Neural cell (in vitro differentiated cells): ENCODE measurements at regions not wholly inside any gene's neighbourhood (a gene's known extent, or its start where the extent isn't known, plus 50 kb on each side); places are given as distances from the start of the nearest gene placed in this dataset.

Experiments used
- EP300 ChIP-seq: fragments of 450-650 bp; conservative IDR thresholded peaks from 2 replicates; pipeline ENCODE4 v1.6.1; 2014; ENCODE audit warnings: antibody characterized with exemption, mild to moderate bottlenecking, moderate library complexity; ENCODE audit not compliant: poor library complexity, severe bottlenecking
- EZH2 ChIP-seq: fragments of 200-600, 300-800 bp; shearing (Covaris generic), sonication (generic); IDR thresholded peaks from 2 replicates; pipeline ENCODE4 v1.6.1; 2014; ENCODE audit warnings: antibody characterized with exemption, low read length, borderline replicate concordance, mild to moderate bottlenecking; ENCODE audit not compliant: insufficient read depth, poor library complexity, severe bottlenecking
- POLR2AphosphoS5 ChIP-seq: IDR thresholded peaks from 2 replicates; pipeline ENCODE4 v1.6.1; 2012
- RAD21 ChIP-seq: fragments of 450-650 bp; conservative IDR thresholded peaks from 2 replicates; pipeline ENCODE4 v1.6.1; 2014; ENCODE audit warnings: antibody characterized with exemption, mild to moderate bottlenecking, moderate library complexity
- TF ChIP-seq, protein P1 (sequence below): fragments of 450-650 bp; IDR thresholded peaks from 2 replicates; pipeline ENCODE4 v1.5.1; 2014; ENCODE audit warnings: antibody characterized with exemption, mild to moderate bottlenecking, moderate library complexity; ENCODE audit not compliant: poor library complexity, severe bottlenecking
- TF ChIP-seq, protein P2 (sequence below): IDR thresholded peaks from 2 replicates; pipeline ENCODE4 v1.6.1; 2012; ENCODE audit warnings: borderline replicate concordance

DNA sequence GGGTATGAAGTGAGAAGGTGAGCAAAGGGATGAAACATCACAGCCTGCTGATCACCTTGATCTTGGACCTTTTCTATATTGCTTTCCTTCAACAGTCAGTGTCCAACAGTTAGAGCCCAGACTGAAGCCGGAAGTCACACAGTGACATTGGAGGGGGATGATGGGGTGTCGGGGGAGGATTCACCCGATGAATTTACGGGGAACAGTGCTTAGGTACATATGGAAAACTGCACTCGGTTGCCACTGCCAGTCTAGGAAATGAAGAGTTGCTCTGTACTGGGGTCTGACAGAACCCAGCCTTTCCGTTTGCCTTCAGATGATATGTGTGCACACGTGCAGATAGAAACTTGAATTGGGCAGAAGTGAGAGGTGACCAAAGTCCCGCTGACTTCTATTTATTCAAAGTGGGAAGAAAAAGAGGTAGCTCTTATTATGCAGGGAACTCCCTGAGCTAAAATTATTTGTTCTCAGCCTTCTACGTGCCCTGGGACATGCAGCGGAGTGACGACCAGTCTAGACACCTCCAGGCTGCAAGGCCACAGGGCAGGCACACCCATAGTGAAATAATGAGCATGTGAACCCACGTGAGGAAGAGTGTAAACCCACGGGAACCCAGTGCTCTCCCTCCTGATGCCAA lies 107.2 kb upstream of the INHBA start:
- TF ChIP-seq, protein P1, sequence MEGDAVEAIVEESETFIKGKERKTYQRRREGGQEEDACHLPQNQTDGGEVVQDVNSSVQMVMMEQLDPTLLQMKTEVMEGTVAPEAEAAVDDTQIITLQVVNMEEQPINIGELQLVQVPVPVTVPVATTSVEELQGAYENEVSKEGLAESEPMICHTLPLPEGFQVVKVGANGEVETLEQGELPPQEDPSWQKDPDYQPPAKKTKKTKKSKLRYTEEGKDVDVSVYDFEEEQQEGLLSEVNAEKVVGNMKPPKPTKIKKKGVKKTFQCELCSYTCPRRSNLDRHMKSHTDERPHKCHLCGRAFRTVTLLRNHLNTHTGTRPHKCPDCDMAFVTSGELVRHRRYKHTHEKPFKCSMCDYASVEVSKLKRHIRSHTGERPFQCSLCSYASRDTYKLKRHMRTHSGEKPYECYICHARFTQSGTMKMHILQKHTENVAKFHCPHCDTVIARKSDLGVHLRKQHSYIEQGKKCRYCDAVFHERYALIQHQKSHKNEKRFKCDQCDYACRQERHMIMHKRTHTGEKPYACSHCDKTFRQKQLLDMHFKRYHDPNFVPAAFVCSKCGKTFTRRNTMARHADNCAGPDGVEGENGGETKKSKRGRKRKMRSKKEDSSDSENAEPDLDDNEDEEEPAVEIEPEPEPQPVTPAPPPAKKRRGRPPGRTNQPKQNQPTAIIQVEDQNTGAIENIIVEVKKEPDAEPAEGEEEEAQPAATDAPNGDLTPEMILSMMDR = no peak
- TF ChIP-seq EP300 (no peak), POLR2AphosphoS5 (no peak), RAD21 (no peak), EZH2 (no peak)
- TF ChIP-seq, protein P2, sequence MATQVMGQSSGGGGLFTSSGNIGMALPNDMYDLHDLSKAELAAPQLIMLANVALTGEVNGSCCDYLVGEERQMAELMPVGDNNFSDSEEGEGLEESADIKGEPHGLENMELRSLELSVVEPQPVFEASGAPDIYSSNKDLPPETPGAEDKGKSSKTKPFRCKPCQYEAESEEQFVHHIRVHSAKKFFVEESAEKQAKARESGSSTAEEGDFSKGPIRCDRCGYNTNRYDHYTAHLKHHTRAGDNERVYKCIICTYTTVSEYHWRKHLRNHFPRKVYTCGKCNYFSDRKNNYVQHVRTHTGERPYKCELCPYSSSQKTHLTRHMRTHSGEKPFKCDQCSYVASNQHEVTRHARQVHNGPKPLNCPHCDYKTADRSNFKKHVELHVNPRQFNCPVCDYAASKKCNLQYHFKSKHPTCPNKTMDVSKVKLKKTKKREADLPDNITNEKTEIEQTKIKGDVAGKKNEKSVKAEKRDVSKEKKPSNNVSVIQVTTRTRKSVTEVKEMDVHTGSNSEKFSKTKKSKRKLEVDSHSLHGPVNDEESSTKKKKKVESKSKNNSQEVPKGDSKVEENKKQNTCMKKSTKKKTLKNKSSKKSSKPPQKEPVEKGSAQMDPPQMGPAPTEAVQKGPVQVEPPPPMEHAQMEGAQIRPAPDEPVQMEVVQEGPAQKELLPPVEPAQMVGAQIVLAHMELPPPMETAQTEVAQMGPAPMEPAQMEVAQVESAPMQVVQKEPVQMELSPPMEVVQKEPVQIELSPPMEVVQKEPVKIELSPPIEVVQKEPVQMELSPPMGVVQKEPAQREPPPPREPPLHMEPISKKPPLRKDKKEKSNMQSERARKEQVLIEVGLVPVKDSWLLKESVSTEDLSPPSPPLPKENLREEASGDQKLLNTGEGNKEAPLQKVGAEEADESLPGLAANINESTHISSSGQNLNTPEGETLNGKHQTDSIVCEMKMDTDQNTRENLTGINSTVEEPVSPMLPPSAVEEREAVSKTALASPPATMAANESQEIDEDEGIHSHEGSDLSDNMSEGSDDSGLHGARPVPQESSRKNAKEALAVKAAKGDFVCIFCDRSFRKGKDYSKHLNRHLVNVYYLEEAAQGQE = no peak
